GM21576 (cell line): ENCODE measurements at regions not wholly inside any gene's neighbourhood (a gene's known extent, or its start where the extent isn't known, plus 50 kb on each side); places are given as distances from the start of the nearest gene placed in this dataset.

ENCODE experiments used
- ATAC-seq: cut with Tn5 transposase; IDR thresholded peaks from one replicate; pipeline ENCODE4 v1.9.1; 2021; ENCODE audit warnings: mild to moderate bottlenecking, moderate library complexity; ENCODE audit not compliant: unreplicated experiment

- no peak for ATAC-seq
These were observed 153.0 kb downstream of the SMIM20 start for GRCh38 chr4:26067035-26067434.

- no peak for ATAC-seq
These were observed 155.2 kb downstream of the SMIM20 start for GRCh38 chr4:26069218-26069617.

GRCh38 chr4:26071688-26072087 is 157.7 kb downstream of the SMIM20 start:
- ATAC-seq, result no peak

GRCh38 chr4:26073886-26074560 is 160.0 kb downstream of the SMIM20 start:
- no peak for ATAC-seq

- peak; percentile 77 for ATAC-seq
These were observed 160.9 kb downstream of the SMIM20 start for GRCh38 chr4:26074712-26075430.

- peak; percentile 14 for ATAC-seq
These were observed 161.6 kb downstream of the SMIM20 start for GRCh38 chr4:26075583-26075982.

- peak; percentile 80 for ATAC-seq
These were observed 162.1 kb downstream of the SMIM20 start for GRCh38 chr4:26076000-26076587.

GRCh38 chr4:26076896-26077295 is 162.9 kb downstream of the SMIM20 start:
- ATAC-seq, result no peak

- no peak for ATAC-seq
These were observed 163.7 kb downstream of the SMIM20 start for GRCh38 chr4:26077756-26078155.

- no peak for ATAC-seq
These were observed 167.0 kb downstream of the SMIM20 start for GRCh38 chr4:26080870-26081628.

GRCh38 chr4:26081795-26082498 is 167.9 kb downstream of the SMIM20 start:
- ATAC-seq, result no peak

GRCh38 chr4:26082565-26082964 is 168.5 kb downstream of the SMIM20 start:
- ATAC-seq, result no peak

GRCh38 chr4:26083987-26084386 is 170.0 kb downstream of the SMIM20 start:
- peak; percentile 51 for ATAC-seq

GRCh38 chr4:26084414-26084813 is 170.4 kb downstream of the SMIM20 start:
- no peak for ATAC-seq

GRCh38 chr4:26085551-26085950 is 171.5 kb downstream of the SMIM20 start:
- ATAC-seq, result no peak

GRCh38 chr4:26086621-26087441 is 172.8 kb downstream of the SMIM20 start:
- no peak for ATAC-seq

GRCh38 chr4:26088433-26088928 is 174.5 kb downstream of the SMIM20 start:
- peak; percentile 68 for ATAC-seq

- ATAC-seq, result no peak
These were observed 179.5 kb downstream of the SMIM20 start for GRCh38 chr4:26093551-26093950.

GRCh38 chr4:26094076-26094475 is 180.1 kb downstream of the SMIM20 start:
- no peak for ATAC-seq

GRCh38 chr4:26094911-26095310 is 180.9 kb downstream of the SMIM20 start:
- ATAC-seq, result no peak
